ENCODE measurements at regions not wholly inside any gene's neighbourhood (a gene's known extent, or its start where the extent isn't known, plus 50 kb on each side); places are given as distances from the start of the nearest gene placed in this dataset.

GRCh38 chr2:239756790-239757760 is 268.1 kb downstream of the NDUFA10 start:
- TF ChIP-seq CTCF (conservative IDR thresholded peaks at IDR 0.05 in 1 of 2, IDR thresholded peaks at IDR 0.05 in 1 of 2; ENCODE audit: low read depth in 1 of 2, low read length in 2 of 2): no peak
- TF ChIP-seq EZH2 (IDR thresholded peaks at IDR 0.05; ENCODE audit: low read length, missing control alignments): no peak
